GM18868 (cell line): ENCODE measurements at regions not wholly inside any gene's neighbourhood (a gene's known extent, or its start where the extent isn't known, plus 50 kb on each side); places are given as distances from the start of the nearest gene placed in this dataset.
"Not testable (repeated sequence)": the region's sequence is repeated elsewhere in the genome, so short reads cannot be mapped to it uniquely, and the experiment has no call there.

ENCODE experiments used
- ATAC-seq: cut with Tn5 transposase; IDR thresholded peaks from one replicate; pipeline ENCODE4 v1.9.1; 2021; ENCODE audit warnings: mild to moderate bottlenecking, moderate library complexity; ENCODE audit not compliant: unreplicated experiment

DNA sequence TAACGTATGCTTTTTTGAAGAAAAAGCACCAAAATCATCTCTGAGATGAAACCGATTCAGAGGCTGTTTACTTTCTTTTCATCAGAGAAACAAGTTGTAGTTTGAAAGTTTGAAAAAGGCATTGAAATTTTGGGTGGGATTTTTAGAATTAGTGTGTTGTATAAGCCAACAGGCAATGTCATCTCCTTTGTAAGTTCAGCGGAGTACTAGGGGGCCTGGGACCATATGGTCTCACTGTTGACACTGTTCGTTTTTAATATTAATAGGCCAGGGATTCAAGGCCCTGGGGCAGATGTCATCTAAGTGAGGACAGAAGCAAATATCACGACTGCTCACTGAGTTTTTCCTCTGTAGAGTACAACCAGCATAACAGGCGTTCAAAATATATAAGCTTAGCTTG is 256.2 kb upstream of the RARB start:
- ATAC-seq: no peak

DNA sequence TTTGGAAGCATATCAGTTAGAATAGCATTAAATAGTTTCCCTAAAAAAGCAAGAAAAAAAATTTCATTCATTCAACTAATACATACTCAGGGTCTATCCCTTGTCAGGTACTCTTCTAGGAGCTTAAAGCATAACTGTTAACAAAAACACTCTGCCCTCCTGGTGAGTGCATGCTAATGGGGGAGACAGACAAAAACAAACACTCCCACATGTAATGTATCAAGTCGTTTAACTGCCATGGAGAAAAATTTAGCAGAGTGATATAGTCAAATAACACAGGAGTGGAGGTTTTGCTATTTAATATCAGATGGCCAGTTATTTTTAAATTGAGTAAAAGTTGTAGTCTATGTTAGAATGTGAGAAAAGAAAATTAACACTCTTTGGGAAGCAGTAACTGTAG is 254.5 kb upstream of the RARB start:
- ATAC-seq: no peak

DNA sequence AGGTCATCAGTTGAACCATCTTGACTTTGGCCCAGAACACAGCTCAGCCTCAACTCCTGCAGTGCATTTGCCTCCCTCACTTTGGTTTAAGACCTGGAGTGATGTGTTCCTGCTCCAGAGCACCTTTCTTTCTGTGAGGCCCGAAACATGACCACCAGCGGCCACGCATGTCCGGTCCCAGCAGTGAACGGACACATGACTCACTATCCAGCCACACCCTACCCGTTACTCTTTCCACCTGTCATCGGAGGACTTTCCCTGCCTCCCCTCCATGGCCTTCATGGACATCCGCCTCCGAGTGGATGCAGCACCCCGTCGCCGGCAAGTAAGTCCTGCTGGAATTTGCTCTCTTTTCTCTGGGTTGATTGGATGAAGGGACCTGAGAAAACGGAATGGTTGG is 253.8 kb upstream of the RARB start:
- ATAC-seq: no peak

DNA sequence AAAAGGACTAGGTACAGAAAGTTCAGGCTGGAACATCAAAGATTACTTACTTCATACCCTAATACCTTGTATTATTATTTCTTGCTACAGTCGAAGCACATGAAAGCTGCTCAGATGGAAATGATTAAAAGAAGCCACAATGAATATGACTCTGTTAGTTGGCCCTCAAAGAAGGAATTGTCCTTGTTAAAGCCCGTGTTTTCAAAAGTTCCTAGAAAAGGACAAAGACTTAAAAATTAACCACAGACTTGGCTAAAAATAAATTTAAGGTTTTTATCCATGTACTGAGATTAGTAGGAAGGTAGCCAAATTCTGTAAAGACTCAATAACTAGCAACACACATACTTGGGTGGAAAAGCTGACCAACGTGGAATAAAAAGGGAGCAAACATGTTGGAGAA is 251.0 kb upstream of the RARB start:
- no peak for ATAC-seq

DNA sequence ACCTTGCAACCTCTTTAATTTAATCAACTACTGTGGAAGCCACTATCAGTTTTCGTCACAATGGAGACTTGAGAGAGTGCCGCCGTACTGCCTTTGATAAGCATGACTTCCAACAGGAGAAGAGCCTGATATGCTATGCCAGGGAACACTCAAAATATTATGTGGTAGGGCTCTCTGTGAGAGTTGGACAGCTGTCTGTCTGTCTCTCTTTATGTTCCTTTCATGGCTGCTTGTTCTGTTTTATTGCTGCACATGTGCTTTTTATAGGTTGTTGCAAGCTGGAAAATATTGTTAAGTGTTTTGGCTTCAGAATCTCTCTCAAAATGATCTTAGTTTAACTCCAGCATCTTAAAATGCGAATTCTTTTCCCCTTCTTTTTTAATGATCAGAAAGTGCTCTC is 249.4 kb upstream of the RARB start:
- no peak for ATAC-seq

DNA sequence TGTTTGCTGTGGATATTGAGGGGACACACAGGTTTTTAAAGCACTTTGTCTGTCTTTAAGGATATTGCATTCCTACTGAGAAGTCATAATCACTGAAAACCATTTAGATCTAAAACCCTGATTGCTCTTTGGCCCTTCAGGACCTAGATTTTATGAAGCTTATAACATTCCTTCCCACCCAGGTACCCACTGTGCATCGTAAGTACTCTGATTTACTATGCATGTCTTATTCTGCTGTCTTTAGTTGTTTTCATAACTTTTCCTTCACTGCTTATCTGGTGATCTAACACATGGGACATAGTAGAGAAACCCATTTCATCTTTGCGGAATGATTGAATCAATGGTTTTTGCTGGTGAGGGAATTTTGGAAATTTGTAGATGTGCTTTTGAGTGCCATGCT is 247.0 kb upstream of the RARB start:
- no peak for ATAC-seq

DNA sequence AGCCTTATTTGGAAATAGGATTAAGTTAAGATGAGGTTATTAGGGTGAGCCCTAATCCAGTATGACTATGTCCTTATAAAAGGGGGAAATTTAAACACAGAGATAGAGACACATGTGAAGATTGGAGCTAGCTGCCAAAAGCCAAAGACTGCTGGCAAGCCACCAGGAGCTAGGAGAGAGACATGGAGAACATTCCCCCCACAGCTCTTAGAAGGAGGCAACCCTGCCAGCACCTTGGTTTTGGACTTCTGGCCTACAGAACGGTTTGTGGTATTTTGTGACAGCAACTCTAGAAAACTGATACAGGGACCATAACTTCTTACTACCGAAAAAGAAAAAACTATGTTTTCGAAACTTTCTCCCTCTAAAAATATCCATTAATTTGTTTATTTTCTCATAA is 245.3 kb upstream of the RARB start:
- ATAC-seq: no peak

DNA sequence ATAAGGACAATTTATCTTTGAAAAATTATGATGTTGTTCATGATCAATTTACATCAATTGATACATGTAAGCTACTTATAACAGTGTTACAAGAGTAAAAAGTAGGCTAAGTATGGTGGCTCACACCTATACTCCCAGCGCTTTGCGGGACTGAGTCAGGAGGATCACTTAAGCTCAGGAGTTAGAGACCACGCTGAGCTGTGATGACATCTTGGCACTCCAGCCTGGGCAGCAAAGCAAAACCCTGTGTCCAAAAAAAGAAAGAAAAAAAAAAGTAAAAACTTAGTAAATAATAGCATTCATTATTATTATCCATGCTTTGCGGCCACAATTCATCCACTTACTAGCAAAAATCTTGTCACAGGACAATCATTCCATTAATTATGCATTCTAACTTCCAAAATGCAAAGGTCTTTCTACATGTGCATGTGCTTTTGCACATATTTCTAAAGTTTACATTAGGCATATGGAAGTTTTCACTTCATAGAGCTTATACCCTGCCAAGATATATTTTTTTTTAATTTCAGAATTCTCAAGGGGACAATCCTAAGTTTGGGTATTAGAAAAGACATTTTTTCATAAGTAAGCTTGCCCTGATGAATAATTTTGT is 243.3 kb upstream of the RARB start:
- ATAC-seq: no peak

DNA sequence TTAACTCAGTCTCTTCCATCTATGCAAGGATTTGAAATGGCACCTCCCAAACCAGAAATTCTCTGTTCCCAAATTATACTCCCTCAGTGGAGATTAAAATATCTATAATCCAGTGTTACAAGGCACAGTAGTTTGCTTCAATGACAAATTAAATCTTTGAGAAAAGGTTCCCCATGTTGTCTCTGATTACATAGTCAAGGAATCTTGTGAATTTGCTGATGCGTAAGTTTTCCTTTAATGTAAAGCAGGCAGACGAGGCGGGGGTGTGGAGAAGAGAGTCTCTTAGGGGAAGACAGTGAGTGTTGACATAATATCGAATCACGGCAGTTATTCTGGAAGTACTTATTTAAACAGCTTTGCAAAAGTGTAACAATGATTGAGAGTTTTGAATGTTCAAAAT is 236.4 kb upstream of the RARB start:
- no peak for ATAC-seq

DNA sequence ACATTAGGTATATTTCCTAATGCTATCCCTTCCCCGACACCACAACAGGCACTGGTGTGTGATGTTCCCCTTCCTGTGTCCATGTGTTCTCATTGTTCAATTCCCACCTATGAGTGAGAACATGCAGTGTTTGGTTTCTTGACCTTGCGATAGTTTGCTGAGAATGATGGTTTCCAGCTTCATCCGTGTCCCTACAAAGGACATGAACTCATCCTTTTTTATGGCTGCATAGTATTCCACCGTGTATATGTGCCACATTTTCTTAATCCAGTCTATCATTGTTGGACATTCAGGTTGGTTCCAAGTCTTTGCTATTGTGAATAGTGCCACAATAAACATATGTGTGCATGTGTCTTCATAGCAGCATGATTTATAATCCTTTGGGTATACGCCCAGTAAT is 228.5 kb upstream of the RARB start:
- ATAC-seq: not testable (repeated sequence)

DNA sequence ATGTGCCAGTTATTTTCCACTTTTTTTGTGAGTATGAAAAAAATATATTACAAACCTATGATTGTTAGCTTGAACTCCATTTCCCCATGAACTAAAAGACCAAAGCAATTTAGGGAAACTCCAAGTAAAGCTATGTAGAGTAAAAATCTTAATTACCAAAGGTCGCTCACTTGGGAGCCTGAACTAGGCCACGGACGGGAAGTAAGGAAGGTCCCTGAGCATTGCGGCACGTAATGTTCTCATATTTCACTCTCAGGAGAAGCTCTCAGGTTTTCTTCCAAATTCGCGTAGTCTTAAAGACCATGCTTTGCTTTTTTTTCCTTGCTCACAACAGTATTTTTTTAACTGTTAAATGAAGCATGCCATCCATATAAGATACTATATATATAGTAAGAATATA is 215.3 kb upstream of the RARB start:
- ATAC-seq: no peak

DNA sequence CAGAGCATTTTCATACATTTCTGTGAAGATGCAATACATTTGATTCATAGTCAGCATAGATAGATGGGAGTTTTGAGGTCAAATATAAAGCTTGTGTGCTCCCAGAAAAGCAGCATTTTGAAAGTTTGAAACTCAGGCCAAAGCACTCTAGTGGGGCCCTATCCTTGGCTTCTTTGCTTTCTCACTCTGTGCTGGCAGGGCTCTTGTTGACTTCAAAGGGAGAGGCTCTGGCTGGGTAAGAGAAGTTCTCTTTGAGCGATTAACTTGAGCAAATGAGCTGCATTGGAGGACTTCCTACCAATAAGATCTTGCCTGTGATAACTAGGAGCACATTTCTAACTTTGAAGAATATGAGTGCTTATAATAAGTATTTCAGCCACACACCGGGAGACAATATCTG is 214.0 kb upstream of the RARB start:
- ATAC-seq: no peak

DNA sequence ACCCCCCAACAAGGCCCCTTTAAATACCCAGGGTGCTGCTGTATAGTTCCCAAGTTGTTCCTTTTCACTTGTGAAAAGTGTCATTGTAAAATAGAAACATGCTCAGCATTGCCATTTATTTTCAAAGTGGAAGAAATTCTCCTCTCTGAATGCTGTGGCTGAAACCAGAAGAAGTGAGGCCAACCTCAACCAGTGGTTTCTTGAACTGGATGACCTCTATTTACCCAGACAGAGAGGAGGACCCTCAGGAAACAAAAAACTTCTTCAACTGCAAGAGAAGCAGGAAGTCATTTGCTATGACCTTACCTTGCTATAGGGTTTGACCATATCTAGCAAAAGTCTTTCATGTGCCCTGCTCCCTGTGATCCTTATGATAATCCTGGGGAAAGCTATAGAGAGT is 209.7 kb upstream of the RARB start:
- no peak for ATAC-seq

DNA sequence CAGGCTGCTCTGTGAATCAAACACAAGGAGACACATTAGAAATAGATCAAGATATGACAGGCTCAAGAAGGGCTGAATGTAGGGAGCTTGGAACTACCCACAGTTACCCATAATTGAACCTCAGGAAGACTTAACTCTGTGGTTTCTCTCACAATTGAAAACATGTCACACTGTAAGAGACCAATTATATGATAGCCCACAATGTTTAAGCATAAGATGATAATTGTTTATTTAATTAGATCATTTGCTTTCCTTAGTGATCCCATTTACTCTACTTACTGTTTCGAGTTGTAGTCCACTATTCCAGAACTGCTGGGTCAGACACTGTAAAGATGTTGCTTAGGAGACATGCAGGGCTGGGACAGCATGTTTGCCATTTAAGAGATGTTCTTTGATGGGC is 201.3 kb upstream of the RARB start:
- ATAC-seq: no peak

DNA sequence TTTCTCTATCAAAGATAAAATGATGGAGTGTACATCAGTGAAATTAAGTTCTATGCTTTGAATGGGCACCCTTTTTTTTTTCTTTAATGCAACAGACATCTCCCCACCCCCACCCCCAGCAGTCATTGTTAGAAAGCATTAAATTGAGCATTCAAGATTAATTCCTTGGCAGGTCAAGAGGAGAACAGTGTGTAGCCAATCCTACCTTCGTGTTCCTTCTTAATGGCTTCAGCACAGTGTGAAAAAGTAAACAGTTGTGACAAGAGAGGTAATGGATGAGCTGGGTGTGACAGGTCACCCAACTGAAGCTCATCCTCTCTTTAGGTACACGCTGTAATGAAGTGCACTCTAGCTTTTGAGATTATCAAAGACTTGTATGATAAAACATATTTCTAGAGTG is 198.5 kb upstream of the RARB start:
- no peak for ATAC-seq

DNA sequence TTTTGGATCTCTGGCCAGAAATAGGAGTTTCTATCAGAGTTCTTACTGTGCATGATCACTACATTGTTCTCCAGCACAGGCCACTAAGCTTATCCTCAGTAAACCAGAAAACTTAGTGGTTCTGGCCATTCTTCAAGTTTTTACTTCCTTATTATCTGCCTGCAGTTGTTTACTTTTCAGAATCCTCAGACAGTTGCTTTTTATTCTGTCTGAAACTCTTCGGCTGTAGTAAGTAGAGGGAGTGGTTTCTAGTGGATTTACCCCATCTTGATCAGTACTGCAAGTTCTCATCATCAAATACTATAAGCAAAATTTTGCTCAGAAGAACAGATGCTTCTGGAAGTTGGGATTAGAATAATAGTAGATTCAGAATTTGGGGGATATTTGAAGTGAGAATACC is 193.0 kb upstream of the RARB start:
- ATAC-seq: no peak

DNA sequence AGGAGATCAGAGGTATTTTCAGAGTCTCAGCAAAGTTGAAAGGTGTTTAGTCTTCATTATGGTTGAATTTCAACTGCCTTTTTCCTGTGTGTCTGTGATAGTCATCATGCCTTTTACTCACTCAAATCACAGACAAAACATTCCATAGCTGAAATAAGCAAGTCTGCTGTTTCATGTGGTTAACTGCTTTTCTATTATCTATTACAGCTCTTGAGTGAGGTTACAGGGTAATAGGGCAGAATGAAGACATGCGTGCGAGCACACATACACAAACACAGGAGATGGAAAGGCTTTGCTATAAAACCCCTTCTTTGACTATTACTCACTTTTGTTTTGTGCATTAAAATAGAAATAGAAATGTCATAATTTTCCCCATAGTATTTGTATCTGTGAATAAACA is 192.6 kb upstream of the RARB start:
- ATAC-seq: no peak

DNA sequence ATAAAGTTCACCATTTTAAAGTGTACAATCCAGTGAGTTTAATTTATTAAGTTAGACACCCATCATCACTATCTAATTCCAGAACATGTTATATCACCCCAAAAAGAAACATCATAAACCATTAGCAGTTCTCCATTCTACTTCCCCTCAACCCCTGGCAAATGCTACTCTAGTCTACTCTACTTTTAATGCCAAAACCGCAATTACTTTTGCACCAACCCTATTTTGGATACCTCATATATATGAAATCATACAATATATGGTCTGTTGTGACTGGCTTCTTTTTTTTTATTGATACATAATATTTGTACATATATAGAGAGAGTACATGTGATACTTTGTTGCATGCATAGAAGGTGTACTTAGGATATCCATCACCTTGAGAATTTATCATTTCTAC is 190.5 kb upstream of the RARB start:
- no peak for ATAC-seq

DNA sequence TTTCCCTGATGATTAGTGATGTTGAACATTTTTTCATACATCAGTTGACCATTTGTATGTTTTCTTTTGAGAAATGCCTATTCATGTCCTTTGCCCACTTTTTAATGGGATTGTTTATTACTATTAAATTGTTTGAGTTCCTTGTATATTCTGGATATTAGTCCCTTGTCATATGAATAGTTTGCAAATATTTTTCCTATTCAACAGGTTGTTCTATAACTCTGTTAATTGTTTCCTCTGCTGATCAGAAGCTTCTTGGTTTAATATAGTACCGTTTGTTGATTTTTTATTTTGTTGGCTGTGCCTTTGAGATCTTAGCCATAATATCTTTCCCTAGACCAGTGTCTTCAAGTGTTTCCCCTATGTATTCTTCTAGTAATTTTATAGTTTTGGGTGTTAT is 189.0 kb upstream of the RARB start:
- ATAC-seq: no peak

DNA sequence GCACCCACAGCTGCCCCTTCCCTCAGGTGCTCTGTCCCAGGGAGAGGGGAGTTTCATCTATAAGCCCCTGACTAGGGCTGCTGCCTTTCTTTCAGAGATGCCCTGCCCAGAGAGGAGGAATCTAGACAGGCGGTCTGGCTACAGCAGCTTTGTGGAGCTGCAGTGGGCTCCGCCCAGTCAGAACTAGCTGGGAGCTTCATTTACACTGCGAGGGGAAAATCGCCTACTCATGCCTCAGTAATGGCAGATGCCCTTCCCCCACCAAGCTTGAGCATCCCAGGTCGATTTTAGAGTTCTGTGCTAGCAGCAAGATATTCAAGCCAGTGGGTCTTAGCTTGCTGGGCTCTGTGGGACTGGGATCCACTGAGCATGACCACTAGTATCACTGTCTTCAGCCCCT is 181.2 kb upstream of the RARB start:
- ATAC-seq: no peak

DNA sequence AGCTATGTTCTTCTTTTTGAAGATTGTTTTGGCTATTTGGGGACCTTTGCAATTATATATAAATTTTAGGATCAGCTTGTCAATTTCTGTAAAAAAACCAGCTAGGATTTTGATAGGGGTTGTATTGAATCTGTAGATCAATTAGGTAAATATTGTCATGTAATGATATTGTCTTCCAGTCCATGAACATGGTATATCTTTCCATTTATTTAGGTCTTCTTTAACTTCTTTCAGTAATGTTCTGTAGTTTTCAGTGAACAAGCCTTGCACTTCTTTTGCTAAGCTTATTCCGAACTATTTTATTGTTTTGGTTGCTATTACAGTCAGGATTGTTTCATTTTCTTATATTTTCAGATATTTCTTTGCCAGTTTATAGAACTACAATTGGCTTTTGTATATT is 175.8 kb upstream of the RARB start:
- no peak for ATAC-seq

DNA sequence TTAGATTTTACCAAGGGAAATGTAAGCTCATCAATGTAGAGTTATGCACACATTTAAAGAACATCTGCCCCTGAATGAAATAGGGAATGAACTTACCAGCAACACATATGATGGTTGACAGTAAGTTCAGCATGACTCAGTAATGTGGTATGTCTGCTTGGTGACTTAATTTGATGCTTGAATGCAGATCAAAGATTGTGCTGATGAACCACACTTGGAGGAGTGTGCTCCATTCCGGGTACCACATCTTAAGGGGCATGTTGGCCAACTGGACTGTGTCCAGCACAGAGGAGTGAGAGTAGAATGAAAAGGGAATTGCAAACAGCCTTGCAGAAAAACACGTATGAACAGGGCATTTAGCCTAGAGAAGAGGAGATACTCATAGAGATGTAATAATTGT is 171.0 kb upstream of the RARB start:
- ATAC-seq: no peak

DNA sequence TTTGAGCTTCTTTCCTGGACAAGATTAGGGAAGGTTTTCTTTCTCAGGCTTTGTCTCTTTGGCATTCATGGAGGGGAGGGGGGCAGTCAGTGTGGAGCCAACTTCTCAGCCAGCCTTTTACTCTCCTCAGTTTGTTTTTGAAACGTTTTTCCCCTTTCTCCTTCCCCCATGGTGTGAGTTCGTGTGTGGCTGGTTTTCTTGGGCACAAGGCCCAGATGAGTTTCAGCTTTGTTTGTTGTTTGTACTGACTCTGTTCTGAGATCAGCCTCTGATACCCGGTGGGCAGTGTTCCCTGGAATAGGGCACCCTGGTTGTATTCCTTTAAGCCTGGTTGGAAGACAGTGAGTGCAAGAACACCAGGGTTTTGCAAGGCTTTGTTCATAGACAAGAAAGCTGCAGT is 168.2 kb upstream of the RARB start:
- no peak for ATAC-seq

DNA sequence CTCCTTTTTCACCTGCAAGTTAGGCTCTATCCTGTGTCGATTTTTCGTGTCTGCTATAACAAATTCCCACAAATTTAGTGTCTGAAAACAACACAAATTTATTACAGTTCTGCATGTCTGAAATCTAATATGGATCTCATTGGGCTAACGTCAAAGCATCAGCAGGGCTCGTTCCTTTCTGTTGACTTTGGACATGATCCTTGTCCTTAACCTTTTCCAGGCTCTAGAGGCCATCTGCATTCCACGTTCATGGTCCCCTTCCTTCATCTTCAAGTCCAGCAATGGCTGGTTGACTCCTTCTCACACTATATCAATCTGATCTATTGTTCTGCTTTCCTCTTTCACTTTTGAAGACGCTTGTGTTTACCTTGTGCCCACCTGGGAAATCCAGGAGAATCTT is 165.7 kb upstream of the RARB start:
- no peak for ATAC-seq
